BJ (cell line): ENCODE measurements at regions not wholly inside any gene's neighbourhood (a gene's known extent, or its start where the extent isn't known, plus 50 kb on each side); places are given as distances from the start of the nearest gene placed in this dataset.
"Not testable (repeated sequence)": the region's sequence is repeated elsewhere in the genome, so short reads cannot be mapped to it uniquely, and the experiment has no call there.

Experiments used
- CTCF ChIA-PET: fragments of 350-600 bp; formaldehyde crosslinking; extraction: SDS; loops from one replicate; lab custom pipeline; 2021; ENCODE audit warnings: antibody characterized with exemption, inconsistent platforms; lab: Yijun Ruan, JAX
- POLR2A ChIA-PET: fragments of 300-600 bp; sonication (Branson Sonifier 250); formaldehyde crosslinking; extraction: SDS; loops from one replicate; lab custom pipeline; 2021; ENCODE audit warnings: antibody characterized with exemption; lab: Charles Lee
- DNase-seq: peaks from one replicate; pipeline ENCODE4 v3.0.0-alpha.2; 2011; ENCODE audit warnings: low read depth
- H3K27me3 ChIP-seq: 2 replicates; pipeline ENCODE4 v1.6.0; 2011; ENCODE audit warnings: low read length; ENCODE audit not compliant: control insufficient read depth, insufficient read depth
- H3K36me3 ChIP-seq: 2 replicates; pipeline ENCODE4 v1.5.1; 2011; ENCODE audit warnings: low read length; ENCODE audit not compliant: control insufficient read depth, insufficient read depth
- H3K4me3 ChIP-seq: 2 replicates; pipeline ENCODE4 v1.5.1; 2011; ENCODE audit warnings: low read depth, mild to moderate bottlenecking, control low read depth, low read length
- CTCF ChIP-seq: IDR thresholded peaks from 2 replicates; pipeline ENCODE4 v1.5.1; 2011; ENCODE audit warnings: low read depth, mild to moderate bottlenecking, control low read depth, inconsistent platforms, low read length, moderate library complexity; ENCODE audit not compliant: insufficient read depth

- no peaks in the 10 kb centered on the region for H3K36me3 ChIP-seq
- CTCF ChIA-PET, result interaction anchor here (0.8 kb wide), 1 partner anchor 15 kb away, joined by 3 read pairs; no protein-coding TSS in a partner anchor
- POLR2A ChIA-PET, result no interaction called here
- no peak for DNase-seq
- H3K27me3 ChIP-seq, result no peaks in the 10 kb centered on the region
- no peak for TF ChIP-seq CTCF
- H3K4me3 ChIP-seq, result no peak overlapping the region
Observed at GRCh38 chr2:189982087-189982486, 80.4 kb downstream of the MSTN start.

- H3K27me3 ChIP-seq, CTCF ChIA-PET, H3K4me3 ChIP-seq, H3K36me3 ChIP-seq, DNase-seq, POLR2A ChIA-PET: not testable (repeated sequence)
Observed at GRCh38 chr2:189976488-189976887, 86.0 kb downstream of the MSTN start.

GRCh38 chr2:189960346-189960745 lies 102.2 kb downstream of the MSTN start:
- POLR2A ChIA-PET, result no interaction called here
- no peak for DNase-seq
- no peak overlapping the region for H3K4me3 ChIP-seq
- no peaks in the 10 kb centered on the region for H3K27me3 ChIP-seq
- H3K36me3 ChIP-seq, result no peaks in the 10 kb centered on the region
- CTCF ChIA-PET, result interaction anchor here (0.6 kb wide), 1 partner anchor 70 kb away, joined by 3 read pairs; no protein-coding TSS in a partner anchor
- no peak for TF ChIP-seq CTCF

GRCh38 chr2:189959450-189959849 lies 103.1 kb downstream of the MSTN start:
- POLR2A ChIA-PET, result no interaction called here
- Histone ChIP-seq H3K36me3 (no peaks in the 10 kb centered on the region), H3K27me3 (no peaks in the 10 kb centered on the region), H3K4me3 (no peak overlapping the region)
- no peak for TF ChIP-seq CTCF
- DNase-seq, result no peak
- CTCF ChIA-PET, result no interaction called here

GRCh38 chr2:189954989-189955388 lies 107.5 kb downstream of the MSTN start:
- POLR2A ChIA-PET, result no interaction called here
- TF ChIP-seq CTCF, result no peak
- CTCF ChIA-PET, result no interaction called here
- DNase-seq, result no peak
- Histone ChIP-seq H3K27me3 (no peaks in the 10 kb centered on the region), H3K4me3 (no peak overlapping the region), H3K36me3 (no peaks in the 10 kb centered on the region)

GRCh38 chr2:189952536-189953109 lies 109.9 kb downstream of the MSTN start:
- DNase-seq, result no peak
- Histone ChIP-seq H3K4me3 (no peak overlapping the region), H3K36me3 (no peaks in the 10 kb centered on the region), H3K27me3 (no peaks in the 10 kb centered on the region)
- ChIA-PET CTCF (interaction anchor here (1.1 kb wide), 1 partner anchor 12 kb away, joined by 3 read pairs; no protein-coding TSS in a partner anchor), POLR2A (no interaction called here)
- TF ChIP-seq CTCF, result no peak
